GM23338 (cell line): ENCODE measurements at regions not wholly inside any gene's neighbourhood (a gene's known extent, or its start where the extent isn't known, plus 50 kb on each side); places are given as distances from the start of the nearest gene placed in this dataset.

Source experiments
- ATAC-seq: fragments of 200-7000 bp; cut with Tn5 transposase; 3 replicates; pipeline ENCODE4 v1.9.1; 2020
- DNase-seq: peaks from one replicate; pipeline ENCODE4 v3.0.0-alpha.2; 2015; ENCODE audit warnings: low spot score
- H2AFZ ChIP-seq: fragments of 200-600 bp; sonication (generic); 2 replicates; pipeline ENCODE4 v1.8.0; 2016; ENCODE audit warnings: antibody characterized with exemption, mild to moderate bottlenecking, moderate library complexity
- H3F3A ChIP-seq: fragments of 200-600 bp; sonication (generic); replicated peaks from 2 replicates; pipeline ENCODE4 v1.8.0; 2017; ENCODE audit warnings: antibody characterized with exemption, mixed run types, low read depth
- H3K27ac ChIP-seq: fragments of 200-600 bp; sonication (generic); 2 replicates; pipeline ENCODE4 v1.6.1; 2016; ENCODE audit warnings: low read depth
- H3K27me3 ChIP-seq: fragments of 200-600 bp; sonication (generic); 2 replicates; pipeline ENCODE4 v1.8.0; 2016; ENCODE audit warnings: mild to moderate bottlenecking, mixed run types, moderate library complexity; ENCODE audit not compliant: insufficient read depth
- H3K36me3 ChIP-seq: fragments of 200-600 bp; sonication (generic); 2 replicates; pipeline ENCODE4 v1.8.0; 2016; ENCODE audit warnings: mild to moderate bottlenecking; ENCODE audit not compliant: insufficient read depth
- H3K4me1 ChIP-seq: fragments of 200-600 bp; sonication (generic); 2 replicates; pipeline ENCODE4 v1.8.0; 2016; ENCODE audit warnings: mild to moderate bottlenecking, moderate library complexity; ENCODE audit not compliant: insufficient read depth
- H3K4me2 ChIP-seq: fragments of 200-600 bp; sonication (generic); 2 replicates; pipeline ENCODE4 v1.7.1; 2017; ENCODE audit warnings: mixed run types
- H3K4me3 ChIP-seq: fragments of 200-600 bp; sonication (generic); 2 replicates; pipeline ENCODE4 v1.6.1; 2016; ENCODE audit warnings: mixed run types
- H3K79me2 ChIP-seq: fragments of 200-600 bp; sonication (generic); replicated peaks from 2 replicates; pipeline ENCODE4 v1.8.0; 2017; ENCODE audit warnings: mild to moderate bottlenecking; ENCODE audit not compliant: insufficient read depth
- H3K9me2 ChIP-seq: fragments of 200-600 bp; sonication (generic); 2 replicates; pipeline ENCODE4 v1.8.0; 2017; ENCODE audit not compliant: insufficient read depth
- H4K20me1 ChIP-seq: fragments of 200-600 bp; sonication (generic); replicated peaks from 2 replicates; pipeline ENCODE4 v1.8.0; 2017; ENCODE audit warnings: mild to moderate bottlenecking; ENCODE audit not compliant: insufficient read depth
- H3K27ac Mint-ChIP-seq: 2 replicates; pipeline ENCODE4 v1.8.0; 2020; ENCODE audit warnings: inconsistent platforms, mild to moderate bottlenecking, moderate library complexity, mixed read lengths
- H3K27me3 Mint-ChIP-seq: 3 replicates; pipeline ENCODE4 v1.8.0; 2022; ENCODE audit warnings: low read depth, mild to moderate bottlenecking, moderate library complexity, mixed read lengths, inconsistent platforms; ENCODE audit not compliant: insufficient read depth, poor library complexity
- H3K36me3 Mint-ChIP-seq: 3 replicates; pipeline ENCODE4 v1.8.0; 2021; ENCODE audit warnings: low read depth, mild to moderate bottlenecking, inconsistent platforms, moderate library complexity, mixed read lengths
- H3K4me1 Mint-ChIP-seq: 3 replicates; pipeline ENCODE4 v1.8.0; 2020; ENCODE audit warnings: mild to moderate bottlenecking, inconsistent platforms, mixed read lengths
- H3K4me3 Mint-ChIP-seq: 3 replicates; pipeline ENCODE4 v1.8.0; 2021; ENCODE audit warnings: moderate library complexity, mild to moderate bottlenecking, inconsistent platforms, mixed read lengths
- H3K9me3 Mint-ChIP-seq: 3 replicates; pipeline ENCODE4 v1.8.0; 2020; ENCODE audit warnings: moderate library complexity, mild to moderate bottlenecking, inconsistent platforms, mixed read lengths
- ETS1 ChIP-seq: IDR thresholded peaks from 2 replicates; pipeline ENCODE4 v1.6.1; 2016; ENCODE audit warnings: antibody characterized with exemption
- TF ChIP-seq, protein P1 (sequence below): IDR thresholded peaks from one replicate; pipeline ENCODE4 v1.6.1; 2018; ENCODE audit warnings: antibody characterized with exemption; ENCODE audit not compliant: unreplicated experiment

GRCh38 chr6:29887819-29888776 lies 54.2 kb upstream of the HLA-A start:
- Histone ChIP-seq H3K4me3 (peak overlapping the region; percentile 55), H3K9me2 (no peaks in the 10 kb centered on the region), H3K36me3 (no peaks in the 10 kb centered on the region), H3K4me2 (peak overlapping the region; percentile 78), H2AFZ (0 out of 2 replicates have a peak overlapping the region, but pooled peaks have one; percentile 96), H3F3A (no peaks in the 10 kb centered on the region), H3K27me3 (peaks cover 31% of the 10 kb centered on the region), H3K4me1 (peaks cover 3% of the 10 kb centered on the region; the same call in 1 of the 2 replicates), H3K27ac (no peak overlapping the region), H4K20me1 (no peaks in the 10 kb centered on the region), H3K79me2 (no peaks in the 10 kb centered on the region)
- H3K27me3 Mint-ChIP-seq: peaks cover 44% of the 10 kb centered on the region
- peak overlapping the region; percentile 76 for H3K4me3 Mint-ChIP-seq
- no peak overlapping the region for H3K27ac Mint-ChIP-seq
- TF ChIP-seq, protein P1, sequence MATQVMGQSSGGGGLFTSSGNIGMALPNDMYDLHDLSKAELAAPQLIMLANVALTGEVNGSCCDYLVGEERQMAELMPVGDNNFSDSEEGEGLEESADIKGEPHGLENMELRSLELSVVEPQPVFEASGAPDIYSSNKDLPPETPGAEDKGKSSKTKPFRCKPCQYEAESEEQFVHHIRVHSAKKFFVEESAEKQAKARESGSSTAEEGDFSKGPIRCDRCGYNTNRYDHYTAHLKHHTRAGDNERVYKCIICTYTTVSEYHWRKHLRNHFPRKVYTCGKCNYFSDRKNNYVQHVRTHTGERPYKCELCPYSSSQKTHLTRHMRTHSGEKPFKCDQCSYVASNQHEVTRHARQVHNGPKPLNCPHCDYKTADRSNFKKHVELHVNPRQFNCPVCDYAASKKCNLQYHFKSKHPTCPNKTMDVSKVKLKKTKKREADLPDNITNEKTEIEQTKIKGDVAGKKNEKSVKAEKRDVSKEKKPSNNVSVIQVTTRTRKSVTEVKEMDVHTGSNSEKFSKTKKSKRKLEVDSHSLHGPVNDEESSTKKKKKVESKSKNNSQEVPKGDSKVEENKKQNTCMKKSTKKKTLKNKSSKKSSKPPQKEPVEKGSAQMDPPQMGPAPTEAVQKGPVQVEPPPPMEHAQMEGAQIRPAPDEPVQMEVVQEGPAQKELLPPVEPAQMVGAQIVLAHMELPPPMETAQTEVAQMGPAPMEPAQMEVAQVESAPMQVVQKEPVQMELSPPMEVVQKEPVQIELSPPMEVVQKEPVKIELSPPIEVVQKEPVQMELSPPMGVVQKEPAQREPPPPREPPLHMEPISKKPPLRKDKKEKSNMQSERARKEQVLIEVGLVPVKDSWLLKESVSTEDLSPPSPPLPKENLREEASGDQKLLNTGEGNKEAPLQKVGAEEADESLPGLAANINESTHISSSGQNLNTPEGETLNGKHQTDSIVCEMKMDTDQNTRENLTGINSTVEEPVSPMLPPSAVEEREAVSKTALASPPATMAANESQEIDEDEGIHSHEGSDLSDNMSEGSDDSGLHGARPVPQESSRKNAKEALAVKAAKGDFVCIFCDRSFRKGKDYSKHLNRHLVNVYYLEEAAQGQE: no peak
- TF ChIP-seq ETS1: no peak
- H3K4me1 Mint-ChIP-seq: no peaks in the 10 kb centered on the region; the same call in 1 of the 3 replicates
- peaks cover 12% of the 10 kb centered on the region; the same call in 2 of the 3 replicates for H3K9me3 Mint-ChIP-seq
- ATAC-seq: peak; percentile 86
- H3K36me3 Mint-ChIP-seq: peaks cover 8% of the 10 kb centered on the region
- peak; percentile 85 for DNase-seq
